K562 (cell line): ENCODE measurements at regions not wholly inside any gene's neighbourhood (a gene's known extent, or its start where the extent isn't known, plus 50 kb on each side); places are given as distances from the start of the nearest gene placed in this dataset.
A peak's percentile ranks its signal among the peaks of the same experiment; 100 is the strongest.

Source experiments
- ATAC-seq: fragments of 200-7000 bp; cut with Tn5 transposase; 3 replicates; pipeline ENCODE4 v1.9.1; 2020; ENCODE audit warnings: moderate library complexity
- BruUV-seq: library from RNA; stranded (reverse); fragments of 400-500 nt; replicated peaks from 2 replicates; lab custom pipeline; 2021; lab: Mats Ljungman, UMichigan
- CTCF ChIA-PET: fragments of 300-600 bp; formaldehyde crosslinking; extraction: SDS; loops from one replicate; lab custom pipeline; 2021; ENCODE audit warnings: low intra/inter-chr PET ratio; lab: Yijun Ruan, JAX
- POLR2A ChIA-PET: fragments of 300-600, 350-650 bp; sonication (Branson Sonifier 250); formaldehyde crosslinking; extraction: SDS; loops from one replicate; lab custom pipeline; 2021; ENCODE audit warnings: antibody characterized with exemption, inconsistent platforms; lab: Yijun Ruan, JAX
- DNase-seq, 4 experiments: peaks; one replicate each; pipeline versions ENCODE4 v3.0.0 to v3.0.0-alpha.2; 2011 to 2018; ENCODE audit warnings: low spot score in 3 of 4, mixed read lengths in 3 of 4; ENCODE audit errors: extremely low read depth in 1 of 4
- FAIRE-seq: peaks from 2 replicates; lab custom pipeline; 2011; peaks lifted over from hg19 to GRCh38; lab: Jason Lieb, UNC
- H2AFZ ChIP-seq: 2 replicates; pipeline ENCODE4 v1.6.0; 2011; ENCODE audit warnings: low read depth, low read length, control low read depth, inconsistent platforms
- H3K27ac ChIP-seq: fragments of 200-600 bp; 3 replicates; pipeline ENCODE4 v1.8.0; 2011; ENCODE audit warnings: low read depth, mild to moderate bottlenecking, control low read depth, inconsistent platforms, low read length, moderate library complexity, mixed read lengths; ENCODE audit errors: extremely low read depth
- H3K27me3 ChIP-seq, 2 experiments: fragments of 300-600 bp in 1 of 2; 2 replicates in 1 of 2; 3 replicates in 1 of 2; pipeline versions ENCODE4 v1.6.0 to v1.8.0; 2011; ENCODE audit warnings: inconsistent platforms in 2 of 2, low read length in 2 of 2, mild to moderate bottlenecking in 1 of 2, mixed read lengths in 1 of 2, moderate library complexity in 1 of 2; ENCODE audit not compliant: control insufficient read depth in 2 of 2, insufficient read depth in 2 of 2
- H3K36me3 ChIP-seq: fragments of 300-600 bp; 3 replicates; pipeline ENCODE4 v1.8.0; 2011; ENCODE audit warnings: mild to moderate bottlenecking, low read length, inconsistent platforms; ENCODE audit not compliant: control insufficient read depth, insufficient read depth
- H3K4me1 ChIP-seq, 2 experiments: fragments of 200-600 bp in 1 of 2; replicated peaks in 1 of 2; 2 replicates in 1 of 2; 3 replicates in 1 of 2; pipeline versions ENCODE4 v1.5.1 to v1.8.0; 2011; ENCODE audit warnings: inconsistent platforms in 2 of 2, low read length in 2 of 2, mild to moderate bottlenecking in 1 of 2, mixed read lengths in 1 of 2, moderate library complexity in 1 of 2; ENCODE audit not compliant: control insufficient read depth in 2 of 2, insufficient read depth in 2 of 2
- H3K4me2 ChIP-seq: 2 replicates; pipeline ENCODE4 v1.6.1; 2011; ENCODE audit warnings: low read length, control low read depth, inconsistent platforms, mixed read lengths; ENCODE audit not compliant: insufficient read depth
- H3K4me3 ChIP-seq: fragments of 200-600 bp; sonication (generic), shearing (Covaris generic); 2 replicates; pipeline ENCODE4 v1.5.1; 2016; ENCODE audit warnings: control low read depth, inconsistent platforms
- H3K79me2 ChIP-seq: fragments of 200-600 bp; 3 replicates; pipeline ENCODE4 v1.8.0; 2011; ENCODE audit warnings: low read length, inconsistent platforms; ENCODE audit not compliant: control insufficient read depth, insufficient read depth
- H3K9ac ChIP-seq, 2 experiments: 2 replicates each; pipeline versions ENCODE4 v1.6.0 to v1.6.1; 2011; ENCODE audit warnings: low read depth in 2 of 2, low read length in 2 of 2, control low read depth in 1 of 2, inconsistent platforms in 1 of 2, mild to moderate bottlenecking in 1 of 2, mixed read lengths in 1 of 2; ENCODE audit not compliant: insufficient read depth in 1 of 2
- H3K9me1 ChIP-seq: one replicate; pipeline ENCODE4 v1.6.0; 2011; ENCODE audit warnings: inconsistent platforms, mild to moderate bottlenecking, low read length, moderate library complexity; ENCODE audit not compliant: control insufficient read depth, insufficient read depth
- H3K9me3 ChIP-seq: replicated peaks from 2 replicates; pipeline ENCODE4 v1.5.1; 2011; ENCODE audit warnings: low read depth, low read length, inconsistent platforms; ENCODE audit not compliant: control insufficient read depth, insufficient read depth
- H4K20me1 ChIP-seq: replicated peaks from 2 replicates; pipeline ENCODE4 v1.6.1; 2011; ENCODE audit warnings: low read length, inconsistent platforms, mixed read lengths; ENCODE audit not compliant: control insufficient read depth, insufficient read depth
- EGR1 ChIP-seq: fragments of 450-650 bp; conservative IDR thresholded peaks from 2 replicates; pipeline ENCODE4 v1.6.1; 2017; ENCODE audit warnings: mild to moderate bottlenecking
- EZH2 ChIP-seq: IDR thresholded peaks from 2 replicates; pipeline ENCODE4 v1.6.1; 2012; ENCODE audit warnings: low read depth, mild to moderate bottlenecking, inconsistent platforms, low read length, borderline replicate concordance
- FOXA1 ChIP-seq: fragments of 450-650 bp; IDR thresholded peaks from 2 replicates; pipeline ENCODE4 v1.6.1; 2016; ENCODE audit warnings: mild to moderate bottlenecking, borderline replicate concordance
- HNRNPLL ChIP-seq: fragments of 200-400 bp; formaldehyde crosslinking; IDR thresholded peaks from 2 replicates; pipeline ENCODE4 v1.6.1; 2017; ENCODE audit warnings: low read length, low read depth, mild to moderate bottlenecking; ENCODE audit not compliant: poor library complexity, severe bottlenecking
- NBN ChIP-seq: fragments of 450-650 bp; IDR thresholded peaks from 2 replicates; pipeline ENCODE4 v1.6.1; 2016; ENCODE audit warnings: low read depth, mild to moderate bottlenecking
- NEUROD1 ChIP-seq: fragments of 150-350 bp; IDR thresholded peaks from 2 replicates; pipeline ENCODE4 v1.6.1; 2014; ENCODE audit warnings: borderline replicate concordance, low read length, low read depth; ENCODE audit not compliant: partially characterized antibody
- NFE2 ChIP-seq: IDR thresholded peaks from 2 replicates; pipeline ENCODE4 v1.6.1; 2014; ENCODE audit warnings: antibody characterized with exemption, low read depth
- PTBP1 ChIP-seq: fragments of 200-400 bp; formaldehyde crosslinking; IDR thresholded peaks from 2 replicates; pipeline ENCODE4 v1.6.1; 2017; ENCODE audit warnings: low read depth, low read length
- RAD21 ChIP-seq, 2 experiments: fragments of 250-450 bp in 1 of 2; fragments of 450-650 bp in 1 of 2; sonication (Bioruptor Pico) in 1 of 2; formaldehyde crosslinking in 1 of 2; IDR thresholded peaks in 1 of 2; conservative IDR thresholded peaks in 1 of 2; 2 replicates each; pipeline versions ENCODE4 v1.4.0 to v1.8.0; 2020 to 2022; ENCODE audit warnings: mild to moderate bottlenecking in 2 of 2, moderate library complexity in 1 of 2
- ZBTB33 ChIP-seq: sonication (generic); formaldehyde crosslinking; IDR thresholded peaks from 2 replicates; pipeline ENCODE4 v1.8.1; 2023; ENCODE audit warnings: mild to moderate bottlenecking, missing genetic modification reagents
- ZKSCAN1 ChIP-seq: fragments of 150-350 bp; IDR thresholded peaks from 2 replicates; pipeline ENCODE4 v1.6.1; 2016; ENCODE audit warnings: low read depth, low read length
- ZNF407 ChIP-seq: fragments of 450-650 bp; IDR thresholded peaks from 2 replicates; pipeline ENCODE4 v1.6.1; 2016; ENCODE audit warnings: low read depth
- WGBS: fragments of 100-300 bp; shearing (Covaris generic); methylation state at CpG from one replicate; pipeline ENCODE4 v1.1.6; 2016; ENCODE audit warnings: low coverage, mixed read lengths; ENCODE audit not compliant: insufficient coverage; ENCODE audit errors: missing lambda C conversion rate; 5-methylcytosine and 5-hydroxymethylcytosine counted together
- in situ Hi-C: fragments of 300-500 bp; cut with MboI; formaldehyde crosslinking; loops from 4 replicates; pipeline ENCODE4 v1.15.0; 2018; ENCODE audit warnings: inconsistent platforms, mixed read lengths
- intact Hi-C: fragments of 100-400 bp; cut with micrococcal nuclease; formaldehyde crosslinking; loops from 2 replicates; pipeline ENCODE4 v1.14.2; 2022

GRCh38 chr3:197378985-197379718 lies 80.7 kb upstream of the DLG1 start:
- Histone ChIP-seq H3K79me2 (no peaks in the 10 kb centered on the region), H3K9me3 (no peaks in the 10 kb centered on the region), H3K4me2 (peak overlapping the region; percentile 33; the same call in 1 of the 2 replicates), H4K20me1 (no peaks in the 10 kb centered on the region), H3K27ac (no peak overlapping the region; the same call in 2 of the 3 replicates), H2AFZ (peak overlapping the region; percentile 73), H3K9ac (no peak overlapping the region), H3K9me1 (no peaks in the 10 kb centered on the region), H3K4me1 (peaks cover 6 to 8% of the 10 kb centered on the region in 2 experiments; a peak in 3 of 5 replicates), H3K36me3 (no peaks in the 10 kb centered on the region), H3K27me3 (peaks cover 29 to 50% of the 10 kb centered on the region in 2 experiments; a peak in 4 of 5 replicates), H3K4me3 (no peak overlapping the region)
- in situ Hi-C loops, result no loop called here
- FAIRE-seq (peak; percentile 70), ATAC-seq (peak; percentile 86), DNase-seq (peak in 1 of 4 experiments; percentile 23)
- intact Hi-C loops, result loop anchor here (10.0 kb wide), 1 partner anchor 124 kb away; no protein-coding TSS in a partner anchor
- ChIA-PET CTCF (interaction anchor here (0.6 kb wide), 1 partner anchor 1305 kb away, joined by 4 read pairs; no protein-coding TSS in a partner anchor), POLR2A (no interaction called here)
- WGBS, result 32% methylated on average over 22 of the region's 22 CpGs
- no TSS peak for BruUV-seq
- TF ChIP-seq EGR1 (no peak), ZBTB33 (CRISPR knock-in tag) (peak; percentile 51; the same call in 1 of the 2 replicates), EZH2 (no peak), NBN (no peak), RAD21 (CRISPR knock-in tag; conservative IDR thresholded peaks at IDR 0.05 in 1 of 2, IDR thresholded peaks at IDR 0.05 in 1 of 2) (peak in 1 of 2 experiments; percentile 43; a peak in 2 of 4 replicates), ZKSCAN1 (no peak), NEUROD1 (no peak), PTBP1 (no peak), NFE2 (peak; percentile 44), HNRNPLL (no peak), ZNF407 (no peak), FOXA1 (no peak)
